GM19240 (cell line): ENCODE measurements at regions not wholly inside any gene's neighbourhood (a gene's known extent, or its start where the extent isn't known, plus 50 kb on each side); places are given as distances from the start of the nearest gene placed in this dataset.
"Not testable (repeated sequence)": the region's sequence is repeated elsewhere in the genome, so short reads cannot be mapped to it uniquely, and the experiment has no call there.

ENCODE experiments used
- DNase-seq: peaks from one replicate; pipeline ENCODE4 v3.0.0; 2011; ENCODE audit warnings: low spot score; ENCODE audit not compliant: insufficient read length

DNA sequence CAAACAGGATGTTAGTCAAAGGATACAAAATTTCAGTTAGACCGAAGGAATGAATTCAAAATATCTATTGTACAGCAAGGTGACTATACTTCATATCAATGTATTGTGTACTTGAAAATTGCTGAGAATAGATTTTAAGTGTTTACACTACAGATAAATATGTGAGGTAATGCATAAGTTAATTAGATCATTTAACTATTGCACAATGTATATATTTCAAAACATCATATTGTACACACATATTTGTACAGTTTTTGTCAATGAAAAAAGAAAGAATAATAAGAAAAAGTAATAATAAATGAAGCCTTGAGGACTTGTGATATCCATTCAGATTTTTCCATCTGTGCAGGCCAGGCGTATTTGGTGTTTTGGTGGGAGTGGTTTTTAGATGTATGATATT lies 367.4 kb upstream of the SNX7 start:
- no peak for DNase-seq

- no peak for DNase-seq
Observed at GRCh38 chr1:98292994-98293393, 368.5 kb upstream of the SNX7 start.

- DNase-seq = no peak
Observed at GRCh38 chr1:98289311-98289710, 368.5 kb upstream of the DPYD start.

GRCh38 chr1:98288494-98288893 lies 367.7 kb upstream of the DPYD start:
- no peak for DNase-seq

DNA sequence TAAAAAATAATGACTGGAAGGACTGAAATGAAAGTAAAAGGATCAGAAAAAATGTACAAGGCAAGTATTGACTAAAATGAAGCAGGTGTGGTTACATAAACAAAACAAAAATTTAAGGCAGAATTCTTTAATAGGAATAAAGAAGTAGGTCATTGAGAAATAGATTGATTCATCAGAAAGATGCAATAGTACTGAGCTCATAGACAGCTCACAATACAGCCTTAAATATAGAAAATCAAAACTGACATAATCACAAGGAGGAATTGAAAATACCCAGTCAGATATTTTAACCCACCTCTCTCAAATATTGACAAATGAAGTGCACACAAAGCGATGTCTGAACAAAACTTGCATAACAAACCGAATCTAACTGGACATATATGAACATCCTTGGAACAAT lies 366.8 kb upstream of the DPYD start:
- DNase-seq = no peak

- DNase-seq = no peak
Observed at GRCh38 chr1:98286656-98287055, 365.8 kb upstream of the DPYD start.

DNA sequence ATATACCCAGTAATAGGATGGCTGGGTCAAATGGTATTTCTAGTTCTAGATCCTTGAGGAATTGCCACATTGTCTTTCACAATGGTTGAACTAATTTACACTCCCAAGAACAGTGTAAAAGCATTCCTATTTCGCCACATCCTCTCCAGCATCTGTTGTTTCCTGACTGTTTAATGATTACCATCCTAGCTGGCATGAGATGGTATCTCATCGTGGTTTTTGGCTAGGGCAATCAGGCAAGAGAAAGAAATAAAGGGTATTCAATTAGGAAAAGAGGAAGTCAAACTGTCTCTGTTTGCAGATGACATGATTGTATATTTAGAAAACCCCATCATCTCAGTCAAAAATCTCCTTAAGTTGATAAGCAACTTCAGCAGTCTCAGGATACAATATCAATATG lies 364.5 kb upstream of the DPYD start:
- not testable (repeated sequence) for DNase-seq

DNA sequence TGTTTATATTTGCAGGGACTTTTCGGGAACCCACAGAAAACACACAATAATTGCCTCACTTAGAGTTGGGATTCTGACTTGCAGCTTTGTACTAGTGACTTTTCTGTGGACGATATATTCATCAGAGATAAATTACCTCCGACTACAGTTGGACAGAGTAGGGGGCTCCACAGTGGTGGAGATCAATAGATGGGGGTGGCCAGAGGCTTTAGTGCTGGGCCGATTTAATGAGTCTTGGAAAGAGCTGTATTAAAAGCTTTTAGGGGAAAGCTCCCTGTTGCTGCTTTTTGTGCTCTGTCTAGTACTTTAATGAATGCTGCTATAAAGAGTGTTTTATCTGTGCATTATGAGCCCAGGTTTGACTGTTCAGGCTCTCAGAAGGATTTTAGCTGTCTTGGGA lies 359.2 kb upstream of the DPYD start:
- no peak for DNase-seq

GRCh38 chr1:98278055-98278454 lies 357.2 kb upstream of the DPYD start:
- DNase-seq = no peak

- no peak for DNase-seq
Observed at GRCh38 chr1:98277118-98277517, 356.3 kb upstream of the DPYD start.

DNA sequence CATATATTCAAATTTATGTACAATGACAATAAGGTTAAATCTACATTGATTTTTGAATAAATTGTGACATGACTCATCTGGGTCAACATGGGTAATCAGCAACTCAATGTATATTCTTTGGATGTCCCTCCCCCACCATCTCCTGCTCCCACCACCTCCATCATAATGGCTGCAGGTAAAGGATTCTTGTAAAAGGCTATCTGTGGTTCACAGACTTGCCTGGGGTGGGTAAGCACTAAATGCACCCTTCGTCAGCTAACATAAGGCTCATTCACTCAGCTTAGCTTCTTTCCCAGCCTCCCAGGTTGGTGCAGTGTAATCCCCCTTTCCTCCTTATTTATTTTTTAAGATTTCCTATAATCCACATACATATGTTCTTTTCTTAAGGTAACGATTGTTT lies 355.7 kb upstream of the DPYD start:
- DNase-seq = no peak

DNA sequence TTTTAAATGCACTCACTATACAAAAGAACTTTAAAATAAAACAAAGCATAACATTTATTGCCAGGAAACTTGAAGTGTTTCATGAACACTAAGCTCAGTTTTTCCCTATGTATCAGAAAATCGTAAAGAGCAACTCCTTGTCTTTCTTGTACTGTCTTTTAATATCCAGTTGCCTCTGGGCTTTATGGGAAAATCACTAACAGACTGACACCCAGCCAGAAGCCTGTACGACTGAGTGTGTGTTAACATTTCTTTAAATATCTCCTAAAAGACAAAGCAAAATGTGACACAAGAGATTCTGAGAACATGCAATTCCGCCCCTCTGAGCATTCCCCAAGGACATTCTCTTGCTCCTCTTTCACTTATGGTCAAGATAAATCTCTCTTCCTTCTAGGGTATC lies 347.5 kb upstream of the DPYD start:
- DNase-seq = no peak

- no peak for DNase-seq
Observed at GRCh38 chr1:98267423-98267822, 346.6 kb upstream of the DPYD start.

DNA sequence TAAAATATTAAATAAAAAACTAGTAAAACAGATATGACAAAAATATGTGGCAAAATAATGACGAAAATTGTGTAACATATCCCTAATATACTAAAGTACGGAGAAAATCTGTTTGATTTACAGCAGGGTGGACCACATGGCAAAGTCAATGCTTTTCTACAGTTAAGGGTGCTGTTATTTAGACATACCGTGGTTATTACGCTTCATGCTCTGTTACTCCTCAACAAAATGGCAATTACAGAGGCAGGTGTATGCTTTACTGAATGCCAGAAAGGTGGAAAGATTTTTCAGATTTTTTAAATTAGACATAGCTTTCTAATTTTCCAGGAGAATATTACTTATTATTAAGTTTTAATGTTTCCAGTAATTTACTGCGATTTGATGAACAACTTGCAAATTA lies 343.9 kb upstream of the DPYD start:
- no peak for DNase-seq

GRCh38 chr1:98260839-98261238 lies 340.0 kb upstream of the DPYD start:
- no peak for DNase-seq

- DNase-seq = no peak
Observed at GRCh38 chr1:98260412-98260811, 339.6 kb upstream of the DPYD start.

- no peak for DNase-seq
Observed at GRCh38 chr1:98256700-98257099, 335.9 kb upstream of the DPYD start.

DNA sequence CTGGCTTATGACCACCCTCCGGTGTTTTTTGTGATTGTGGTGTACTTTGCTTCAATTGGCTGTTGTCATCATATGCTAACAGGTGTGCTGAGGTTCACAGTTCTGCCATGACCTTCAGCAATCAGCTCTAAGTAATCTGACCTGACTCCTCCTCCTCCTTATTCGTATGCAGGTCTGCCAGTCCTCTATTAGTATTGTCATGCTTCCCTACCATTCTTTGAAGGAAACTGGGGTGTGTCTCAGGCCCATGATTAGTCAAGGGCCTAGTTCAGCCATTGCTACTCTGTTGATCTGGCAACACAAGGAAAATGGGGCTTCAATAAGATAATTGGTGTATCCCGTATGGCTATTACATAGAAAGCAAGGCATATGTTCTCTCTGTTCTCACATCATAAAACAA lies 332.3 kb upstream of the DPYD start:
- DNase-seq = no peak

GRCh38 chr1:98251497-98251896 lies 330.7 kb upstream of the DPYD start:
- DNase-seq = no peak

- DNase-seq = no peak
Observed at GRCh38 chr1:98232678-98233077, 311.8 kb upstream of the DPYD start.

- DNase-seq = no peak
Observed at GRCh38 chr1:98222706-98223105, 301.9 kb upstream of the DPYD start.

GRCh38 chr1:98221923-98222322 lies 301.1 kb upstream of the DPYD start:
- no peak for DNase-seq

DNA sequence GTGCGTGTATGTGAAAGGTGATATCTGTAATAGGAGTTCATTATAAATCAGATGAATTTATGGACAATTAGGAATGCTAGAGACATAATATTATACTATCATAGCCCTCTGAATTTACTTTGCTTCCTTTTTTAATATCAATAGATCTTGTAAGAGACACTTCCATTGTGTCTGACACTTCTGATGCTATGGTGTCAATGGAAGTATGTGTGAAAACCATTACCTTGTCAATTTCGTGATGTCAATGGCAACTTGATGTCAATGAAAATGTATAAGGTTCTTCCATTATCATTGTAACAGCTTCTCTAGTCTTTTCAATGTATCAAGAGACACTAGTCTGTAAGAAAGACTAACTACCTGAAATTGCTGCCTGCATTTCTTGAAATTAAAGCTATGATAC lies 296.8 kb upstream of the DPYD start:
- no peak for DNase-seq

GRCh38 chr1:98216304-98216703 lies 295.5 kb upstream of the DPYD start:
- no peak for DNase-seq
